GM19467 (cell line): ENCODE measurements at regions not wholly inside any gene's neighbourhood (a gene's known extent, or its start where the extent isn't known, plus 50 kb on each side); places are given as distances from the start of the nearest gene placed in this dataset.

Experiments used
- ATAC-seq: cut with Tn5 transposase; IDR thresholded peaks from one replicate; pipeline ENCODE4 v1.9.1; 2021; ENCODE audit warnings: mild to moderate bottlenecking, moderate library complexity; ENCODE audit not compliant: unreplicated experiment

- no peak for ATAC-seq
Observed at GRCh38 chr1:208576425-208576824, 332.2 kb upstream of the PLXNA2 start.

- no peak for ATAC-seq
Observed at GRCh38 chr1:208577381-208577905, 333.3 kb upstream of the PLXNA2 start.

GRCh38 chr1:208581209-208581608 is 337.0 kb upstream of the PLXNA2 start:
- ATAC-seq = no peak

- ATAC-seq = no peak
Observed at GRCh38 chr1:208581667-208582066, 337.5 kb upstream of the PLXNA2 start.

GRCh38 chr1:208584167-208584755 is 340.1 kb upstream of the PLXNA2 start:
- no peak for ATAC-seq

- ATAC-seq = peak; percentile 89
Observed at GRCh38 chr1:208587110-208587509, 342.9 kb upstream of the PLXNA2 start.

- ATAC-seq = no peak
Observed at GRCh38 chr1:208593306-208594006, 349.3 kb upstream of the PLXNA2 start.

- no peak for ATAC-seq
Observed at GRCh38 chr1:208595236-208595635, 351.1 kb upstream of the PLXNA2 start.

- ATAC-seq = no peak
Observed at GRCh38 chr1:208595745-208596144, 351.6 kb upstream of the PLXNA2 start.

- no peak for ATAC-seq
Observed at GRCh38 chr1:208597571-208597970, 353.4 kb upstream of the PLXNA2 start.

- ATAC-seq = no peak
Observed at GRCh38 chr1:208598021-208598420, 353.8 kb upstream of the PLXNA2 start.

GRCh38 chr1:208599063-208599462 is 354.9 kb upstream of the PLXNA2 start:
- ATAC-seq = no peak

GRCh38 chr1:208600456-208601190 is 356.4 kb upstream of the PLXNA2 start:
- ATAC-seq = no peak

GRCh38 chr1:208601561-208601960 is 357.4 kb upstream of the PLXNA2 start:
- ATAC-seq = no peak

GRCh38 chr1:208603721-208604120 is 359.5 kb upstream of the PLXNA2 start:
- no peak for ATAC-seq

GRCh38 chr1:208604295-208604694 is 360.1 kb upstream of the PLXNA2 start:
- peak; percentile 89 for ATAC-seq

GRCh38 chr1:208606959-208607358 is 362.8 kb upstream of the PLXNA2 start:
- no peak for ATAC-seq

GRCh38 chr1:208607616-208608015 is 363.4 kb upstream of the PLXNA2 start:
- ATAC-seq = no peak

GRCh38 chr1:208614610-208615009 is 370.4 kb upstream of the PLXNA2 start:
- no peak for ATAC-seq

- ATAC-seq = no peak
Observed at GRCh38 chr1:208615371-208615770, 371.2 kb upstream of the PLXNA2 start.

GRCh38 chr1:208616776-208617175 is 372.6 kb upstream of the PLXNA2 start:
- no peak for ATAC-seq
